OCI-LY7 (cell line): ENCODE measurements at regions not wholly inside any gene's neighbourhood (a gene's known extent, or its start where the extent isn't known, plus 50 kb on each side); places are given as distances from the start of the nearest gene placed in this dataset.

Experiments
- BruUV-seq: library from RNA; stranded (reverse); fragments of 400-500 nt; replicated peaks from 2 replicates; lab custom pipeline; 2021; lab: Mats Ljungman, UMichigan
- CTCF ChIA-PET: fragments of 300-600 bp; sonication (Branson Sonifier 250); formaldehyde crosslinking; loops from one replicate; lab custom pipeline; 2022; ENCODE audit warnings: antibody characterized with exemption; ENCODE audit not compliant: unreplicated experiment; lab: Charles Lee
- POLR2A ChIA-PET: fragments of 300-600 bp; sonication (Branson Sonifier 250); formaldehyde crosslinking; loops from one replicate; lab custom pipeline; 2022; ENCODE audit warnings: antibody characterized with exemption; lab: Charles Lee
- DNase-seq: peaks from one replicate; pipeline ENCODE4 v3.0.0-alpha.2; 2015; ENCODE audit warnings: low spot score
- H2AFZ ChIP-seq: fragments of 200-600 bp; sonication (generic), shearing (Covaris generic); 2 replicates; pipeline ENCODE4 v1.6.1; 2014; ENCODE audit warnings: mild to moderate bottlenecking, antibody characterized with exemption, low read length, moderate library complexity
- H3K27ac ChIP-seq: fragments of 200-600 bp; sonication (generic); 2 replicates; pipeline ENCODE4 v1.5.1; 2014; ENCODE audit warnings: mixed run types, low read depth, mild to moderate bottlenecking, moderate library complexity, low read length, inconsistent platforms; ENCODE audit not compliant: poor library complexity, severe bottlenecking
- H3K36me3 ChIP-seq: fragments of 200-600 bp; sonication (generic); 2 replicates; pipeline ENCODE4 v1.6.1; 2014; ENCODE audit warnings: mild to moderate bottlenecking, antibody characterized with exemption, low read length, moderate library complexity, mixed read lengths; ENCODE audit not compliant: insufficient read depth
- H3K4me1 ChIP-seq: fragments of 200-600 bp; sonication (generic); 2 replicates; pipeline ENCODE4 v1.5.1; 2014; ENCODE audit warnings: mild to moderate bottlenecking, low read length; ENCODE audit not compliant: insufficient read depth, poor library complexity, severe bottlenecking
- H3K4me2 ChIP-seq: fragments of 200-600 bp; sonication (generic); 2 replicates; pipeline ENCODE4 v1.6.1; 2014; ENCODE audit warnings: mild to moderate bottlenecking, low read length
- H3K4me3 ChIP-seq: fragments of 200-600 bp; sonication (generic); 2 replicates; pipeline ENCODE4 v1.5.1; 2014; ENCODE audit warnings: mild to moderate bottlenecking, low read depth, low read length; ENCODE audit not compliant: poor library complexity, severe bottlenecking
- H3K79me2 ChIP-seq: fragments of 200-600 bp; sonication (generic); 2 replicates; pipeline ENCODE4 v1.6.1; 2016; ENCODE audit warnings: low read depth, mild to moderate bottlenecking, low read length, moderate library complexity, mixed read lengths; ENCODE audit not compliant: insufficient read depth
- H3K9me2 ChIP-seq: fragments of 200-600 bp; sonication (generic); 2 replicates; pipeline ENCODE4 v1.6.1; 2016; ENCODE audit warnings: mild to moderate bottlenecking, low read length, mixed read lengths; ENCODE audit not compliant: insufficient read depth
- H3K9me3 ChIP-seq: fragments of 200-600 bp; sonication (generic); 2 replicates; pipeline ENCODE4 v1.6.1; 2014; ENCODE audit warnings: mild to moderate bottlenecking, mixed run types, low read length, mixed read lengths
- H4K20me1 ChIP-seq: fragments of 200-600 bp; sonication (generic); 2 replicates; pipeline ENCODE4 v1.6.1; 2014; ENCODE audit warnings: mild to moderate bottlenecking, antibody characterized with exemption, low read length, moderate library complexity, mixed read lengths; ENCODE audit not compliant: insufficient read depth
- CTCF ChIP-seq: fragments of 200-600 bp; sonication (generic); conservative IDR thresholded peaks from 2 replicates; pipeline ENCODE4 v1.5.1; 2014; ENCODE audit warnings: mild to moderate bottlenecking, antibody characterized with exemption, low read length, moderate library complexity, mixed read lengths
- EZH2phosphoT487 ChIP-seq: fragments of 200-600 bp; sonication (generic); IDR thresholded peaks from 2 replicates; pipeline ENCODE4 v1.6.1; 2018; ENCODE audit warnings: low read depth, borderline replicate concordance, mild to moderate bottlenecking, mixed run types, antibody characterized with exemption, low read length, moderate library complexity, mixed read lengths
- intact Hi-C: fragments of 100-400 bp; cut with micrococcal nuclease; formaldehyde crosslinking; loops from one replicate; pipeline ENCODE4 v1.10.0; 2022; ENCODE audit not compliant: unreplicated experiment

GRCh38 chr5:3129252-3129651 lies 377.8 kb upstream of the IRX2 start:
- H2AFZ ChIP-seq = no peak overlapping the region
- intact Hi-C loops = no loop called here
- ChIA-PET POLR2A (no interaction called here), CTCF (no interaction called here)
- no peaks in the 10 kb centered on the region for H3K36me3 ChIP-seq
- no peak overlapping the region for H3K4me2 ChIP-seq
- H3K4me1 ChIP-seq = no peaks in the 10 kb centered on the region
- no TSS peak for BruUV-seq
- no peaks in the 10 kb centered on the region for H3K79me2 ChIP-seq
- H3K4me3 ChIP-seq = no peak overlapping the region
- H3K9me2 ChIP-seq = no peaks in the 10 kb centered on the region
- no peaks in the 10 kb centered on the region for H3K9me3 ChIP-seq
- no peak for DNase-seq
- no peaks in the 10 kb centered on the region for H4K20me1 ChIP-seq
- no peak overlapping the region for H3K27ac ChIP-seq
- no peak for TF ChIP-seq CTCF

DNA sequence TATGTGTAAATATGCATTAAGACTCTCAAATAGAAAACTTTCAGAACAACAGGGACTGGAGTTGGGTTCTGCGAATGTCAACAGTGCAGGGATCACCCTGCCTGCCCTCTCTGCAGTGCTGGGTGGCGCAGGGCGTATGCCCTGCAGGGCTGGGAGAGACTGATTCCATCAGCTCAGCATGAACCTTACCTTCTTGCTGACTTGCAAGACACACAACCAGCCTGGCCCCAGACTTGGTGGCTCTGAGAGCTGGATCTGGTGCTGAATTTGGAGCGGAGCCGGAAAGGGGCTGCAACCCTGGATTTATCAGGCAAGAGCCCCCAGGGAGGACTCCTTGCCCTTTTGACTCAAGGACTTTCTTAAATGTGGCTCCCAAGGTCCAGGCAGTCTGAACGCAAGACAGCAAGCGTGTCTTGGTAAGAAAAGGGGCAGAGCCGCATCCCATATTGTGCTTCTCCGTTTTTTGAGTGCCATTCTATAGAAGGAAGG lies 376.0 kb upstream of the IRX2 start:
- no peak overlapping the region for H3K27ac ChIP-seq
- ChIA-PET CTCF (no interaction called here), POLR2A (no interaction called here)
- DNase-seq = no peak
- H3K4me1 ChIP-seq = no peaks in the 10 kb centered on the region
- BruUV-seq = no TSS peak
- H3K9me2 ChIP-seq = no peaks in the 10 kb centered on the region
- no peak overlapping the region for H3K4me2 ChIP-seq
- no peak overlapping the region for H2AFZ ChIP-seq
- no peaks in the 10 kb centered on the region for H3K79me2 ChIP-seq
- no peaks in the 10 kb centered on the region for H3K9me3 ChIP-seq
- H4K20me1 ChIP-seq = no peaks in the 10 kb centered on the region
- H3K36me3 ChIP-seq = no peaks in the 10 kb centered on the region
- no peak overlapping the region for H3K4me3 ChIP-seq
- TF ChIP-seq CTCF = no peak
- no peak for TF ChIP-seq EZH2phosphoT487
- intact Hi-C loops = no loop called here

DNA sequence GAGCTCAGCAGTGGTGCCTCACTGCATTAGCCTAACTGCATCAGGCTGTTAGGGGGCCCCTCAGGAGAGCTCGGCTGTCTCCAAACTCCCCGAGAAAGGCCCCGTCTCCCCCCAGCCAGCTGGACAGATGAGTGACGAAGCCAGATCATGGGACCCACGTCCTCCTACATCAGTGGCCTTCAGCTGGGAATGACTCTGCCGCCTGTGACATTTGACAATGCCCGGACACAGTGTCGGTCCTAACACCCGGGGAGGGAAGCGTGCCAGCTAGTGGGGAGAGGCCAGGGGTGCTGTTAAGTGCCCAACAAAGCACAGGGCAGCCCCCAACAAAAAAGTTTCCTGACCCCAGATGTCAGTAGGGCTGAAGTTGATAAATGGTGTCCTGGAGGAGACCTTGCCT lies 375.2 kb upstream of the IRX2 start:
- Histone ChIP-seq H3K9me3 (no peaks in the 10 kb centered on the region), H3K4me2 (no peak overlapping the region), H4K20me1 (no peaks in the 10 kb centered on the region), H3K79me2 (no peaks in the 10 kb centered on the region), H3K27ac (no peak overlapping the region), H3K4me3 (no peak overlapping the region), H3K9me2 (no peaks in the 10 kb centered on the region), H3K36me3 (no peaks in the 10 kb centered on the region), H3K4me1 (no peaks in the 10 kb centered on the region), H2AFZ (no peak overlapping the region)
- POLR2A ChIA-PET = no interaction called here
- CTCF ChIA-PET = no interaction called here
- TF ChIP-seq CTCF (no peak), EZH2phosphoT487 (no peak)
- no peak for DNase-seq
- BruUV-seq = no TSS peak
- intact Hi-C loops = no loop called here
